MM.1S (cell line): ENCODE measurements at regions not wholly inside any gene's neighbourhood (a gene's known extent, or its start where the extent isn't known, plus 50 kb on each side); places are given as distances from the start of the nearest gene placed in this dataset.

Source experiments
- CTCF ChIP-seq: fragments of 300-600 bp; sonication (generic); IDR thresholded peaks from 2 replicates; pipeline ENCODE4 v1.5.1; 2016; ENCODE audit warnings: antibody characterized with exemption, low read length, mixed read lengths
- EZH2 ChIP-seq: fragments of 300-600 bp; sonication (generic); optimal IDR thresholded peaks from 2 replicates; pipeline ENCODE3; 2017; ENCODE audit warnings: low read depth, mild to moderate bottlenecking, antibody characterized with exemption, low read length, mixed read lengths

DNA sequence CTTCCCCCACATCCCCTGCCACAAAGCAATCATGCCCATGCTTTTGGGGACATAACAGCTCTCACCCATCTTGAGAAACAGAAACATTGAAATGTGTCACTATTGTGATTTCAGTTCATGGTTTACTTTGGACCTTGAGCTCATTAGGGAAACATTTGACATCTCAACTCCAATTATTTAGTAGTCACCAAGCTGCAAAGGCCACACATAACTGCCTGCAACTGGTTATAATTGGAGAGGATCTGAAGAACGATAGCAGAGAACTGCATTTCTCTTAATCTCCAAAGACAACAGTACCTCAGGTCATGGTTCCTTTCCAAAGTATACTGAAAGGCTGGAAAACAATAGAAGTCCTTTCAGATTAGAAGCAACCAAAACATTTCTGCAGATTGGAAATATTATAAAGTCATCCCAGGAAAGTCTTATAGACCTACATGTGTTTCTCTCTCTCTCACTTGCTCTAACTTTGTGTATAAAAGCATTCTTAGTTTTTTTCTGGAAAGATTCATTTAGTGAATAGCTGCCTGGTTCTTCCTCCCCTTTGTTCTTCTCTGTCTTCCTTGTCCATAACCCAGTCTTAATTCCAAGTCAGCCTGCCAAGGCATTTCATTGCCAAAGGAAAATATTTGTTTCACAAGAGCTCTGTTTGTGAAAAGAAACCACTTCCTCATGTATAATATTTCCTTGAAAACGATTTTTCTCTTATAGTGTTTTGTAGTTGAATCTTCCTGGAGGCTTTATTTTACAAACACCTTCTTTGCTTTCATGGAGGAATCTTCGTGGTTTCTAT, 426.8 kb downstream of the ADGRL2 start:
- TF ChIP-seq CTCF (no peak), EZH2 (no peak)
